ENCODE measurements at regions not wholly inside any gene's neighbourhood (a gene's known extent, or its start where the extent isn't known, plus 50 kb on each side); places are given as distances from the start of the nearest gene placed in this dataset.
"Not testable (repeated sequence)": the region's sequence is repeated elsewhere in the genome, so short reads cannot be mapped to it uniquely, and the experiment has no call there.

DNA sequence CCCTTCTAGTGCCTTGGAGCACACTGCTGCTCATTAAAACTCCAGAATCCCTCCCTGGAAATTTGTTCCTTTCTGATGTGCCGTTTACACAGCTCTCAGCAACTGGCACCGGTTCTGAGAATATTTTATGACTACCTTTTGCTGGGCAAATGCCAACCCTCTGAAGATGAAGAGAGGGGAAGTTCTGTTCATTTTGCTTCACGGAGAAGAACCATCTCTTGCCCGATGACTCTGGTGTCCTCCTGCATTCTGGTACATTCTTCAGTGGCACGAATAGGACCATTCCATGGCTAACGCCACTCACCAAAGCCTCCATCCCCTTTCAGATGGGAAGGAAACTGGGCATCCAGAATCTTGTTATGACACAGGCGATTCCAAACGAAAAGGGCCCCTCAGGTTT lies 96.2 kb upstream of the SIM2 start:
- DNase-seq: no peak

DNA sequence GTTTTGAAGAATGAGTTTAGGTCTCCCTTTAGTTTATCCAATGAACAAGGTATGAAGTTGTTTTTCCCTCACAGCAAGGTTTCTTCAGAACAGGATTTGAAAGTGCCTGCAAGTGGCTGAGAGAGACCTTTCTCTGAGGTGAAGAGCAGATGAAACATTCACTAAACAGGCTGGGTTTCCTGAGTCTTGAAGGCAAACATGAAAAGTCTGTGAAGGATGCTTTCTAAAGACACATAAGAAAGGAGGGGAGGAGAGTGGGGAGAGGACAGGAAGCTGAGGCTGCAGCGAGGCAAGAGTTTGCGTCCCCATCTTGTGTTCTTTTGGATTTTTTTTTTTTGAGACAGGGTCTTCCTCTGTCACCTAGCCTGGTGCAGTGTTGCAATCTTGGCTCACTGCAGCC lies 95.7 kb upstream of the SIM2 start:
- DNase-seq: no peak

DNA sequence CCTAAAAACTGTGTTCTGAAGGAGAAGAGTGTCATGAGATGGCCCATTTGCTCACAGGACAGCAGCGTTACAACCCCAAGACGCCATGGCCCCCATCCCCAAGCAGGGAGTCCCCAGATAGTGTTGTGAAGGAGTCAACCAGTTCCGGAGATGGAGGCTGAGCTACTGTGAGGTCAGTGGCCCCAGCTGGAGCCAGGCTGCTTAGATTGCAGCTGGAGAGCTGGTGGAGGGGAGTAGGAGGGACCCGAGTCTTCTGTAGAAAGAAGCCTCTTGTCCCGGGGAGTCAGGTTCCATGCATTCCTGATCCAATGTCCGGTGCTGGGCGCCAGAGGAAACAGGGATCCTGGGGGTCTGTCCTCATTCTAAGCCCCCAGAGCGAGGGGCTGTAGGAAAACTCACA lies 93.5 kb upstream of the SIM2 start:
- no peak for DNase-seq

DNA sequence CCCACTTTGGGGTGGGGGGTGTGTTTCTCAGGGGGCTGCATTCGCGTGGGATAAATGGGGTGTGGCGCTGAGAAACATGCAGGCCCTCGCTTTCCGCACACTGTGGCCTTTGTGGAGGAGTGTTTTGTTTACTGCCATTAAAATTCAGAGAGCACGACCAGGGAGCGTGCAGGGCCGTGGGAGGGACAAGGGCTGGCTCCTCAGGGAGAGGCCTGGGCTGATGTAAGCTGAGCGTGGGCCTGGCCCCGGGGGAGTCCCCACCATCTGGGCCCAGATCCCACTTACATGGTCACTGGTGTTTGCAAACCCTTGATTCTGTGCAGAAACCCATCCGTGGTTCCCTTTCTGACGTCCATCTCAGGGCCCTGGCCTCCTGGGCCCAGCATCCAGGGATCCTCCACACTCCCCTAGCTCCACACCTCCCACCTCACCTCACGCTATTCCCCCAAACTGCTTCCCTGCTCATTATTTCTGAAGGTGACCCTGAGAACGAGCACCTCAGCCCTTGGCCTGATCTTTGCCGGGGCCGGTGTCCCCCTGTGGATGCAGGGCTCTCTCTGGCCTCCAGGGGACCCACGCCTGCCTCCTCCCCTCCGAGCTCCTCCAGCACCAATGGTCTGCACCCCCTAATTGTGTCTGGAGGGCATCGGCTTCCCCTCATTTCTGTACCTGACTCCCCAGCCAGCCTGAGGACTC lies 92.5 kb upstream of the SIM2 start:
- no peak for DNase-seq

DNA sequence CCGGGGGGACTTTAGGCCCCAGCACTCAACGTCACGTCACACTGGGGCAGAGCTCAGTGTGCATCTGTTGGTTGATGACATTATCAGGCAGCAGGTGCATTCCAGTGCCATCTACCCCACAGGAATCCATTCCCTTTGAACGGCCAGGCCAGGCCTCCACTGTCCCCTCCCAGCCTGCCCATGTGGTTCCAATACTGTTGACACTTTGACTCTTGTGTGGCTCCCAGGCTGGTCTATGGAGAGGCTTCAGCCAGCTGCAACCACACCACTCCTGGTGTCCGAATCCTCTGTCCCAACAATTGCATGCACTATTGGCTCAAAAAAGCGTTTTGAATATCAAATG lies 92.0 kb upstream of the SIM2 start:
- DNase-seq: no peak

DNA sequence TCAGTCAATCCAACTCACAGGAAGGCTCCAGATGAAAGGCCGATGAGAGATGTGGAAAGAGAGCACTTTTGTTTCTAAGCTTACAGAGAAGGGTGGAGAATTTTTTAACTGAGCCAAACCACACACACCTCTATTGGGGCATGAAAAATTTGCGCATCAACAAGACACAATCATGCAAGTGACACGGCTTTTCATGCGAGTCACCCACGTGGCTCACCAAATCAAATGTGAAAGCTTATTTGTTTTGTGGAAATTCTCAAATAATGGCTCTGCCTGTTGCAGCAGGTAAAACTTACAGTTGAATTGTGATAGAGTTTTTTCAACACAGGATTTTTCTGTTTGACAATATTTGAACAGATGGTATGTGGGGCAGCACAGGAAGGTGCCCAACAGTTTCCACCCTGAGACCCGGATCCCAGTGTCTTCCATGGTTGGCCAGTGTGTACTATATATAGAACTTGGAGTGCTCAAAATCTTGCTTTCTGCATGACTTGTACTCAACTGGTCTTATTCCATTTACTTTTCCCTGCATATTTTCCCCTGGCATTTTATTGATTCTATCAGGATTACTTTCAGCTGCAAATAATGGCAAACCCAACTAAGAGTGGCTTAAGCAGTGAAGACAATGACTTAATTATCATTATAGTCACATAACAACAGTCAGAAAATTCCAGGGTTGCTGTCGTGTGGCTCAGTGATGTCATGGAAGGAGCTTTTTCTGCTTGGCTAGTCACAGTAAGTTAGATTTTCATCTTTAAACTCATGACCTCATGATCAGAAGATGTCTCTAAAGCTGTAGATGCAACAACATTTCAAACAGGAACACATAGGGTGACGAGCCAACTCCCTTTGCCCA lies 90.6 kb upstream of the SIM2 start:
- DNase-seq: no peak

DNA sequence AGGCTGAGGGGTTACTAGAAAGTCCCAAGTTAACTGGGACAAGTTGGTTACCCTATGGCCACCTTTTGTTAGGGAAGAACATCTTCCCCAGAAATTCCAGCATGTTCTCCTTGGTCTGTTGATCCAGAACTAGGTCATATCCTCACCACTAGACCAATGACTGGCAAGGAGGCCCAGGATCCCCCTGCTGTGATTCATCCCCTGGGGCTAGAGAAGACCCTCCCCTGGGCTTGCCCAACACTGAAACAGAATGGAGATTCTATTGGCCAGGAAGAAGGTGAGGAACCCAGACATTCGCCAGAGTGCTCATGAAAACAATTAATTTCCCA lies 90.1 kb upstream of the SIM2 start:
- DNase-seq: no peak

DNA sequence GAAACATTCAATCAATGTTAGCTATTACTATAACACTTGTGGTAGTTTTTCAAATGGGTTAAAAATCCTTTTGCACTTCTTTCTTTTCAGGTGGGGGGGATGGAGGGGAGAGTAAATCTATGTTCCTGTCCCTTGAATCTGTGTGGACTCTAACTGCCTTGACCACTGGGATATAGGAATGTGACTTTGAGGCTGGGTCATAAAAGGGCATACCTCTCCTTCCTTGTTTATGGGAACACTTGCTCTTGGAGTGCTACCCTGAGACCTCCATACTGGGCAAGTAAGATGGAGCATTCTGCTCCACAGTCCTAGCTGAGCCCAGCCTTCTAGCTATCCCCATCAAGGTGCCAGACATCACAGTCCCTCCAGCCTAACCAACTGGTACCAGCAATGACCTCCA lies 89.3 kb upstream of the SIM2 start:
- DNase-seq: no peak

DNA sequence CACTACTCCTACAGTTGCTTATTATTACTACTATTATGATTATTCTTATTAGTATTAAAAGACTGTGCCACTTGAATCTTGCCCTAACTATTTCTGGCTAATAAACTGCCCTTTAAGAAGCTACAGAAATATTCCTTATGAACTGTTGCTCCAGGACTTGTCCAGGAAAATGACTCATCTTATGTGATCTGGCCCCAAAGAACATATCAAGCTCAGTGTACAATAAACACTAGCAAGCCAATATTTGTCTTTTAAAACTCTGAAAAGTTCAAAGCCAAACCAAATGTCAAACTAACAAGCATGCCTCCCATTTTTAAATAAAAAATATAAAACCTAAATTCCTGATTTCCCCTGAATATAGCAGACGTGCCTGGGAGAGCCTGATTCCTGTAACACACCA lies 88.7 kb upstream of the SIM2 start:
- DNase-seq: no peak

DNA sequence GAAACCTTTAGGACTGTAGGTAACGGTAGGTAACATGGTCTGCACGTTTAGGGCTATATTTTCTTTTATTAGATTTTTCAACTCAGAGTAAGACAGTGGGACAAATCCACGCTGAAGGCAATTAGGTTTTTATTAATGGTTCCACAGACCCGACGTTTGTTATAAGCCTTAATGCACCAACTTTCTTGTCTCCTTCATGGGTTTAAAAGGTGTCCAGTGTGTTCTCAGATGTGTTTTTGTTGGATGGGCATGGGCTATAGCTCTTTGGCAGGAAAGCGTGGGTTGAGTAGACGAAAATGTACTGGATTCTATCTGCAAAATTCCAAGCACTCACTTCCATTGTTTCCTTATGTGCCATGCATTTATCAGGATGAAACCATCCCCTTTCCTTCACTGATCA lies 88.0 kb upstream of the SIM2 start:
- no peak for DNase-seq

DNA sequence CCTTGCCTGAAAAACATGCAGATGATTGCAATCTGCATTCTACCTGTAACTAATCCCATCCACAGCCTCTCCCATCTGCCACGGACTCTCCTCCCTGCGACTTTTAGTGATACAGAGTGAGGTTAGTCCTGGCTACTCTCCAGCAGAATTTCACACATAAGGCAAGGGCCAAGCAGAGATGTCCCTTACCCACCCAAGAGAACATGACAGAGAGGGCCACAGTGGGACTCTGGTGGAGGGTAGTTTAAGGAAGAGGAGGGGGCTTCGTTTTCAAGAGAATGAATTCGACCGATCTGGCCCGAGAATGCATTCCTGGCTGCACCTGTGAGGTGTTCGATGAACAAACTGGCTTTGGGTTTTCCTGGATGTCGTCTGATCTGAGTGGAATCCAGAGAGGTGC lies 87.5 kb upstream of the SIM2 start:
- no peak for DNase-seq

DNA sequence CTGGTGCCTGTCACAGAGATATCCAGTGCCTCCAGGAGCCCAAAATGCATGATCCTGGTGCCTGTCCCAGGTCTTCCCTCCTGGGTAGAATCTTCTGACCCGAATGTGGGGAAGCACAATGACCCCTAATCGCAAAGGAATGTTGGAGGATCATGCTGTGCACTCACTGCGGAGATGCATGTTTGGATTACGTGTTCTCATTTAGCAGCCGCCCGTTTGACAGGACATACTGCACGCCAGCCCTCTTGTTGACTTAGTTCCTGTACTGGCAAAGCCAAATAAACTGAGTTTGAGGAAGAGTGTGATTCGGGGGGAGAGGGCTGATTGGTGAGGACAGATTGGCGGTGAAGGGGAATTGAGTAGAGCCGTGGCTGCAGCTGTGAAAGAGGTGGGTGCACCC lies 85.9 kb upstream of the SIM2 start:
- DNase-seq: no peak

DNA sequence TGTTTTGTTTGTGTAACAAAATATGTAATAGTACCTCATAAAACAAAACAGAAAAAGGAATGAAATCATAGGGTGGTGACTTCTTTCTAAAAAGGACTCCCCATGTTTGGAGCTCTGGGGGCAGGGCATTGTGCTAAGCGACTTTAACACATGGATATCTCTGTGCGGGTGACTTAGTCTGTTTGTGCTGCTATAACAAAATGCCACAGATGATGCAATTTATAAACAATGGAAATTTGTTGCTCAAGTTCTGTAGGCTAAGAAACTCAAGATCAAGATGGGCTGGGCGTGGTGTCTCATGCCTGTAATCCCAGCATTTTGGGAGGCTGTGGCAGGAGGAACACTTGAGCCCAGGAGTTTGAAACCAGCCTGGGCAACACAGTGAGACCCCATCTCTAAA lies 85.4 kb upstream of the SIM2 start:
- no peak for DNase-seq

DNA sequence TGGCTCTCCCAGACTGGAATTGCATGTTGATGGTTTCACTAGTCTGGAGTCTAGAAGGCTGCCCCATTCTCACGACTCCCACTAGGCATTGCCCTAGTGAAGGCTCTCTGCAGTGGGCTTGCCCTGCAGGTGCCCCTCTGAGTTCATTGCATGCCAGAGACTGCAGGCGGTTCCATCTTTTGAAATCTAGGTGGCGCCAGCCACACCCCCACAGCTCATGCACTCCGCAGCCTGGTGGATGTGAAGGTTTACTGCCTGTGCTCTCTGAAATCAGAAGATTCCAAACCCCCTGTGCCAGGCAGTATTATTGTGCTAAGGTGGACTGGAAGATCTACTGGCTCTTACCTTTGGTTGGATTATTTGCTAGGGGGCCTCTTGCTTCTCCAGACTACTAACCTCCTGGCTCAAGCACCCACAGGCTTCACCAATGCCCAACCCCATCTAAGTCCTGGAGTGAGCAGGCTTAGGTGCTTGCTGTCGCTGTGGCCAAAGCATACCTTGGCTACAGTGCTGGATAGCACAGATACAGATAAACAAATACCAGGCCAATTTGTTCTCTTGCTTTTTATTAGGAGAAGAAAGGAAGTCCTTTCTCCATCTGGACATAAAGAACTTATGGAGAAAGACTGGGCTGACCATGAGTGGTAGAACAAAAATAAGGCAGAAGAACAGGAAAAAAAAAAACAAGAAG lies 83.5 kb upstream of the SIM2 start:
- DNase-seq: no peak

DNA sequence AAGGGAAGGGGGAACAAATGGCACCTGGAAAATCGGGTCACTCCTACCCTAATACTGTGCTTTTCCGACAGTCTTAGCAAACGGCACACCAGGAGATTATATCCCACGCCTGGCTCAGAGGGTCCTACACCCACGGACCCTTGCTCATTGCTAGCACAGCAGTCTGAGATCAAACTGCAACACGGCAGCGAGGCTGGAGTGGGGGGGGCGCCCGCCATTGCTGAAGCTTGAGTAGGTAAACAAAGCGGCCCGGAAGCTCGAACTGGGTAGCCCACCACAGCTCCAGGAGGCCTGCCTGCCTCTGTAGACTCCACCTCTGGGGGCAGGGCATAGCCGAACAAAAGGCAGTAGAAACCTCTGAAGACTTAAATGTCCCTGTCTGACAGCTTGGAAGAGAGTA lies 82.1 kb upstream of the SIM2 start:
- not testable (repeated sequence) for DNase-seq

DNA sequence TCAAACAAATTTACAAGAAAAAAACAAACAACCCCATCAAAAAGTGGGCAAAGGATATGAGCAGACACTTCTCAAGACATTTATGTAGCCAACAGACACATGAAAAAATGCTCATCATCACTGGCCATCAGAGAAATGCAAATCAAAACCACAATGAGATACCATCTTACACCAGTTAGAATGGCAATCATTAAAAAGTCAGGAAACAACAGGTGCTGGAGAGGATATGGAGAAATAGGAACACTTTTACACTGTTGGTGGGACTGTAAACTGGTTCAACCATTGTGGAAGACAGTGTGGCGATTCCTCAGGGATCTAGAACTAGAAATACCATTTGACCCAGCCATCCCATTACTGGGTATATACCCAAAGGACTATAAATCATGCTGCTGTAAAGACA lies 77.1 kb upstream of the SIM2 start:
- DNase-seq: not testable (repeated sequence)

DNA sequence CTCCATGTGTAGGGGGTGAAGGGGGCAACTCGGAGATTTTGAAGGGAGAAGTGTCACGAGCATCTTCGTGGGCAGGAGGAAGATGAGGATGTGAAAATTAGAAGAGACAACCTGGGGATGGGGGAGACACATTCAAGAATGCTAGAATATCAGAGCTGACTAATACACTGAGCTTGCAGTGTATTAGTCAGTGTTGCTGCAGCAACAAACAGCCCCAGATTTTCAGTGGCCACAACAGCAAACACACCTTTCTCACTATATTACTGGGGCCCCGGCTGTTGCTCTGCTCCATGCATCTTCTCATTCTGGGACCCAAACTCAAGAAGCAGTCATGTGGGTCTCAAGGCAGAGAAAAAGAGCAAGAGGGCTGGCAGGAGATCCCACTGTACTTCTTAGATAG lies 74.8 kb upstream of the SIM2 start:
- DNase-seq: no peak

DNA sequence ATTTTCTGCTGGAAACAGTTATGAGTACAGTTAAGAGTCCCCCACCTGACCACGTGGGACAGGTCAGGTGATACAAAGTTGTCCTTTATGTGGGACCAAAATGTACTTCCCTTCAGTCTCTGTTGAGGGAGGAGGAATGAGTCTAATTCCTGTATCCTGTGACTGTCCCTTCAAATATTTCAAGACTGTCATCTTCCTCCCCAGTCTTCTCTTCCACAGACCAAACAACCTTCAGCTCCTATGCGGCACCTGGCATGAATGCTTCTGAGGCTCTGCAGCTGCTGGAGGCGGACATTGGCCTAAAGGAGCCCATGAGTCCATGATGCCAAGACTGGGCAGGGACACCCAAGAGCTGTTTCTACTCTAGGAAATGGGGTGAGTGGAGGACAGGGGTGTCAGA lies 72.1 kb upstream of the SIM2 start:
- no peak for DNase-seq

DNA sequence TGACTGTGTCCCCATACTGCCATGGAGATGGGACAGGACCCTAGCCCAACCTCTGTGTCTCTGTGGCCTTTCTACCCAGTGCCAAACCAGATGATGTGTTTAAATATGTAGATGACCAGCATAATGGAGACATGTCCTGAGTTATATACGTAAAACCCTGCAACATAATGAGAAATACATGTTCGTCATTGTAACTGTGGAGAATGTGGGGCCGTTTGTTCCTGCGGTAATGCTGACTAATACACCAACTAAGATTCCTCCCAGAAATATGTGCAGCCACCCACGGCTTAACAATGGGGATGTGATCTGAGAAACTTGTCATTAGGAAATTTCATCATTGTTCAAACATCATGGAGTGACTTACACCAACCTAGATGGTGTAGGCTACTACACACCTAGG lies 71.7 kb upstream of the SIM2 start:
- DNase-seq: no peak

DNA sequence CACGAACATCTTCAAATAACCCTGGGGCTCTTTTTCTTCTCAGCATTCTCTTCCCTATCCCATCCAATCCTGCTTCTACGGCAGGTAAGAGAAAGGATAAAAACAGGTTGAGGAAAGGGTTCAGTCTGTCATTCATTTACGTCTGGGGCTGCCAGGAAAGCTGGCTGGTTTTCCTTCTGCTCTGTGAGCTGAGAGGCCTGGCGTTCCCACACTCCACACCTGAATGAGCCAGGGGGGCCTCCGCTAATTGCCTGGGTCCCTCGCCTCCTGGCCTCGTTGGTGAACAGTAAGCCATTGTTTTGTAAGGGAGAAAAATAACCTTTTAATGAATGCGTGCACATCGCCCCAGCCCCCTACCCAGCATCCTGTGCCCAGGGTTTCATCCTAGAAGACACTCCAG lies 70.8 kb upstream of the SIM2 start:
- no peak for DNase-seq

DNA sequence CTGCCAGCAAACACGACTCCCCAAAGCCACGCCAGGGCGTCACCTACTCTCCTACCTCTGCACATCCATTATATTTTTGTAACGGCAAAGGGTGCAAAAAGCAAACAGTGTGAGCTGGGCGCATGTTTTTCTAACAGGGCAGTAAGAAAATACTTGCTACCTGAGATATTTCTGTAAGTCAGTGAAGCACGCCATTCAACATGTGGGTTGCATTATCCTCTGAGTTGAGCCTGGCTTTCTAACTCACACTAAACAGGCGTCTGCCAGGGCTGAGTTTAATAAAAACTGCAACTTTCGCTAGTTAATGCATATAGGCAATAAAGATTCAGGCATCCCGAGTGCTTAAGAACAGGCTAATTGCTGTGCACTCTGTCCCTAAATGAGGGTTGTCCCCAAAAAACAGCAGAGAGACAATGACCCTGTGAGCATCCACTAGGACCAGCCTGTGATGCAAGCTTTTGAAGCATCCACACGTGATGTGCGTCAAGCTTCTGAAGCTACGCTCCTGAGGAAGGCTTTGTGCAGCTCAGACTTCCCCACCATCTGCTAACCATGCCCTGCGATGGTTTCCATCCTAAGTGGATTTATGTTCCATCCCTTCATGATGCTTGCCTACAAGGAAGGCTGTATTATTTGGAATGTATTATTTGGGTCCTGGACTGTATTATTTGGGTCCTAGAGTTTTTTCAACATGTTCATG lies 70.0 kb upstream of the SIM2 start:
- DNase-seq: no peak

DNA sequence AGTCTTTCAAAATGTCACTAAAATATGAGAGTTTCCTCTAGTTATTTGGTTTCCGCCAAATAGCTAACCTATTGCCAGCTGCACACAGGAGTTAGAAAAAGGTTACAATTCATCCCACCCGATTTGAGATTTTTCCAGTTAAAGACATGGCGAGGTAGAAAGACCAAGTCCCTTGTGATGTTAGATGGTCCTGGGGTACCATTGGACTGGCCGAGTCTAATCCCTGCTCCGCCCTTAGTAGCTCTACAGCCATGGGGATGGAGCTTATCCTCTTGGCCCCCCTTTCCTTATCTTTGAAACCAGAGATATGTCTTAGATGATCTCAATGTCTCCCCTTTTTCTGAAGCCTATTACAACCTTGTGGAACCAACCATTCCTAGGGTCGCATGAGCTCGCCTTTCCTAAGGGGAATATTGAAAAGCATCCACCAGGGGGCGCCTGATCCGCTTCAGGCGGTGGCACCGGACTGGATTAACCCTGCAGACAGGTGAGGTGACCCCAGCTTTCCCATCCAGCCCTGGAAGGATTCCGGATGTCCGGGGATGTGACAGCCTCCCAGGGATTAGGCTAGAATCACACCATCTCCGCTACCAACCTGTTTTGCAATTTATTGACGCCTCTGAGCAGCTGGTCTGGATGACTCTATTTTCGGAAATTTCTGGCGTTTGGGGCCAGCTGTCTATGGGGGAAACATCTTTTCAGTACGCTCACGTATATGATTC lies 68.3 kb upstream of the SIM2 start:
- DNase-seq: peak; percentile 85

DNA sequence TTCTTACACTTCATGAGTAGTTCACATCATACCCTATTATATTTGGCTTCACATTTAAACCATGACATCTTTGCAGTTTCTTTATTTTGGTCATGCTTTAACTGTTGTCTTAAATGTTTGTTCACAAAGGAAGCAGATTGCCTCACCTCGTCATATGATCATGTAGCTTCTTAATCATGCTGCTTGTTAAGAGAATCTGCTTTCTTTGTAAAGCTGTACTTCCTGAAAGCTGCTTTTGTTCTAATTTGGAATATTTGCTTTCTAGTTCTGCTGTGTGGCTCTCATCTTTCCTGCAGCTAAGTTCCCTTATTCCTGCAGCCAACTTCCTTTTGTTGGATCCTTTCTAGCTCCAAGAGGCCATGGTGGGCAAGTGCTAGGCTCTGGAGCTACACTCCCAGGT lies 62.9 kb upstream of the SIM2 start:
- DNase-seq: no peak

Measured in activated effector memory CD4-positive, alpha-beta T cell treated with anti-CD3 and anti-CD28 coated beads, Interleukin-2, amount 50 U/mL, for 16 hours (primary cell).